Caco-2 (cell line): ENCODE measurements at regions not wholly inside any gene's neighbourhood (a gene's known extent, or its start where the extent isn't known, plus 50 kb on each side); places are given as distances from the start of the nearest gene placed in this dataset.

Source experiments
- BruUV-seq: library from RNA; stranded (reverse); fragments of 400-500 nt; replicated peaks from 2 replicates; lab custom pipeline; 2021; lab: Mats Ljungman, UMichigan
- CTCF ChIA-PET: fragments of 300-600 bp; sonication (Branson Sonifier 250); formaldehyde crosslinking; loops from one replicate; lab custom pipeline; 2022; ENCODE audit warnings: antibody characterized with exemption; lab: Charles Lee
- POLR2A ChIA-PET: fragments of 300-600 bp; sonication (Branson Sonifier 250); formaldehyde crosslinking; loops from one replicate; lab custom pipeline; 2022; ENCODE audit warnings: antibody characterized with exemption; lab: Charles Lee
- DNase-seq, 2 experiments: peaks; one replicate each; pipeline versions ENCODE4 v3.0.0 to v3.0.0-alpha.2; 2020 to 2022
- H3K27me3 ChIP-seq: replicated peaks from 2 replicates; pipeline ENCODE4 v1.6.0; 2011; ENCODE audit warnings: low read length; ENCODE audit not compliant: control insufficient read depth, insufficient read depth
- H3K36me3 ChIP-seq: 2 replicates; pipeline ENCODE4 v1.5.1; 2011; ENCODE audit warnings: low read length; ENCODE audit not compliant: control insufficient read depth, insufficient read depth
- H3K4me1 ChIP-seq: fragments of 250-450 bp; sonication (Bioruptor Pico); 2 replicates; pipeline ENCODE4 v1.5.1; 2020; ENCODE audit warnings: mild to moderate bottlenecking
- H3K4me3 ChIP-seq: 2 replicates; pipeline ENCODE4 v1.5.1; 2011; ENCODE audit warnings: low read depth, mild to moderate bottlenecking, control low read depth, low read length
- H3K9me3 ChIP-seq: fragments of 250-450 bp; sonication (Bioruptor Pico); 2 replicates; pipeline ENCODE4 v1.5.1; 2020; ENCODE audit warnings: mild to moderate bottlenecking, moderate library complexity
- H3K27ac Mint-ChIP-seq: one replicate; pipeline ENCODE4 v1.8.0; 2022; ENCODE audit warnings: mixed read lengths; ENCODE audit not compliant: unreplicated experiment
- H3K27me3 Mint-ChIP-seq: one replicate; pipeline ENCODE4 v1.8.0; 2022; ENCODE audit warnings: mixed read lengths; ENCODE audit not compliant: insufficient read depth, unreplicated experiment
- H3K36me3 Mint-ChIP-seq: one replicate; pipeline ENCODE4 v1.8.0; 2022; ENCODE audit warnings: mild to moderate bottlenecking, mixed read lengths; ENCODE audit not compliant: insufficient read depth, unreplicated experiment
- H3K4me1 Mint-ChIP-seq: one replicate; pipeline ENCODE4 v1.8.0; 2022; ENCODE audit warnings: low read depth, mixed read lengths; ENCODE audit not compliant: unreplicated experiment
- H3K4me3 Mint-ChIP-seq: one replicate; pipeline ENCODE4 v1.8.0; 2022; ENCODE audit warnings: mild to moderate bottlenecking, moderate library complexity, mixed read lengths; ENCODE audit not compliant: unreplicated experiment
- H3K9me3 Mint-ChIP-seq: one replicate; pipeline ENCODE4 v1.8.0; 2022; ENCODE audit warnings: mixed read lengths; ENCODE audit not compliant: unreplicated experiment
- CTCF ChIP-seq, 2 experiments: fragments of 200-600 bp in 1 of 2; IDR thresholded peaks; 1 replicate in 1 of 2; 2 replicates in 1 of 2; pipeline versions ENCODE4 v1.5.1 to v1.8.0; 2011 to 2022; ENCODE audit warnings: antibody characterized with exemption in 1 of 2, control low read depth in 1 of 2, inconsistent platforms in 1 of 2, low read depth in 1 of 2, low read length in 1 of 2, mild to moderate bottlenecking in 1 of 2, moderate library complexity in 1 of 2; ENCODE audit not compliant: insufficient read depth in 1 of 2, severe bottlenecking in 1 of 2, unreplicated experiment in 1 of 2
- intact Hi-C: fragments of 100-400 bp; cut with micrococcal nuclease; formaldehyde crosslinking; loops from one replicate; pipeline ENCODE4 v1.10.0; 2022; ENCODE audit not compliant: unreplicated experiment

DNA sequence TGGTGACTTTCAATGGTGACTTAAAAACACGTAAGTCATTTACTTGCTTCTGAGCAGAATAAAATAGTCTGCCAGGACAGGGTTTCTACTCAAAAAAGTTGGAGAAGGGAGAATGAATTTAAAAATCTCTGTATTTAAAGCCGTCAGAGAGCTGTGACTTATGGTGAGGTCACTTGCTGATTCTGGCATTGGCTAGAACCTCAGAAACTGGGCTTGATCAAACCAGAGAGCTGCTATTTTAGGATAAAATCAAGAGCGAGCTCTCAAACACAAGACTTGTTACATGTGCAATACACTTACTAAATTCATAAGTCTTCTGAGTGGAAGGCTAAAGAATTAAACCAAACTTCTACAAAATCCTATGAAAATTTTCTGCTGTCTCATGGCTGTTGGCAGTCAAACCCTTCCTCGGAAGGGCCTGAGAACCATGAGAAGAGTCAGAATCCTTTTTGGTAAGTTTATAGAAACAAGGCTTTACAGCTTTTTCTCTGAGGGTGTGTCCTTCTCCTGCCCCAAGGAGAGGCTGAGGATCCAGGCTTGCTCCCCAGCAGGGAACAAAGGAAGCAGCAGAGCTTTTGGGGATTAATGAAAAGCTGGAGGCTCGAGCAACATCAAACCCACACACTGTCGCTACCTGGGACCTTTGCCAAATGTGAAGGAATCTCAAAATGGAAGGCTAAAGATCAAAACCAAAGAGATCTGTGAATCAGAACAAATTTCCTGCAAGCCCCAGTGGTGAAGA, 816.4 kb downstream of the SOCS6 start:
- no peaks in the 10 kb centered on the region for H3K36me3 ChIP-seq
- DNase-seq: no peak
- no peak for TF ChIP-seq CTCF (IDR thresholded peaks at IDR 0.05; ENCODE audit: insufficient read depth in 1 of 2, low read depth in 1 of 2, low read length in 1 of 2, severe bottlenecking in 1 of 2, unreplicated experiment in 1 of 2)
- no peaks in the 10 kb centered on the region for H3K27me3 Mint-ChIP-seq
- H3K9me3 ChIP-seq: no peaks in the 10 kb centered on the region
- H3K27ac Mint-ChIP-seq: no peak overlapping the region
- ChIA-PET POLR2A (no interaction called here), CTCF (no interaction called here)
- no peaks in the 10 kb centered on the region for H3K36me3 Mint-ChIP-seq
- no peak overlapping the region for H3K4me3 ChIP-seq
- no peaks in the 10 kb centered on the region for H3K9me3 Mint-ChIP-seq
- intact Hi-C loops: no loop called here
- H3K4me1 Mint-ChIP-seq: no peaks in the 10 kb centered on the region
- no peaks in the 10 kb centered on the region for H3K4me1 ChIP-seq
- no peak overlapping the region for H3K4me3 Mint-ChIP-seq
- BruUV-seq: no TSS peak
- H3K27me3 ChIP-seq: no peaks in the 10 kb centered on the region

DNA sequence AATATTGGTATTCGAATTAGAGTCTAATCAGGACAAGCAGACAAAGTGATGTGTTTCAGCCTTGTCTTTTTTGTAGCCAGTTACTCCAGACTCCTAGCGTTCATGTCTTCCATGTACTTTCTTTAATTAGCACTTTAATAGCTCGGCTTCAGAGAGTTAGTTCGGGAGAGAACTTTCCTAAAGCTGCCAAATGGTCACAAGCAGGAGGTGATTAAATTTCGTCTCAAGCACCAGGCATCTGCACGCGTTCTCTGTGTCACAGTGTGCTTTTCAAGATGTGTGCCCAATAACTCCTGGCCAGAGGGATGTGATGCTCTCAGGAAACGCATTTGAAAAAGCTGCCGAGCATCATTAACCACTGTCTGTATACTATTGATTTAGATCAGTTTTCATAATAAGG, 790.8 kb downstream of the SOCS6 start:
- no peaks in the 10 kb centered on the region for H3K4me1 Mint-ChIP-seq
- H3K27ac Mint-ChIP-seq: no peak overlapping the region
- no peaks in the 10 kb centered on the region for H3K36me3 Mint-ChIP-seq
- no peaks in the 10 kb centered on the region for H3K9me3 Mint-ChIP-seq
- CTCF ChIA-PET: no interaction called here
- Histone ChIP-seq H3K4me3 (no peak overlapping the region), H3K36me3 (no peaks in the 10 kb centered on the region), H3K4me1 (no peaks in the 10 kb centered on the region), H3K9me3 (no peaks in the 10 kb centered on the region), H3K27me3 (no peaks in the 10 kb centered on the region)
- no peak overlapping the region for H3K4me3 Mint-ChIP-seq
- H3K27me3 Mint-ChIP-seq: peaks cover 3% of the 10 kb centered on the region
- POLR2A ChIA-PET: no interaction called here
- no peak for DNase-seq
- intact Hi-C loops: no loop called here
- TF ChIP-seq CTCF (IDR thresholded peaks at IDR 0.05; ENCODE audit: insufficient read depth in 1 of 2, low read depth in 1 of 2, low read length in 1 of 2, severe bottlenecking in 1 of 2, unreplicated experiment in 1 of 2): no peak
- no TSS peak for BruUV-seq

DNA sequence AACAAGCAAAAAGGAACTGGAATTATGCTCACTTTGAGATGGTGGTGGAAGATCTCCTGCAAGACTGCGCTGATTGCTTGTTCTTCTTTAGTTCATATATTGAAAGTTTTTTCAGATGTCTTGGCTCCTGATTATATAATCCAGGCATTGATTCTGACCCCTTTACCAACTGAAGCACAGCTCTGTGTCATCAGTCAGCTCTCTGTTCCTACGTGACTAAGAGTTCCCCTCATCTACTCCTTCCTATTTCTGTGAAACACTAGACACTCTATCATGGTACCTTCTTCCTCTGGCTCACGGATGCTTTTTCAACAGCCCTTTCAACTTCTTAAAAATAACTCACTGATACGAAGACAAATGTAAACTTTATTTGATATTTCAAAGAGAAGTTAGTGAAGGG, 788.6 kb downstream of the SOCS6 start:
- Mint-ChIP-seq H3K36me3 (no peaks in the 10 kb centered on the region), H3K4me1 (no peaks in the 10 kb centered on the region), H3K9me3 (no peaks in the 10 kb centered on the region), H3K27ac (no peak overlapping the region), H3K27me3 (peaks cover 3% of the 10 kb centered on the region), H3K4me3 (no peak overlapping the region)
- no peak for TF ChIP-seq CTCF (IDR thresholded peaks at IDR 0.05; ENCODE audit: insufficient read depth in 1 of 2, low read depth in 1 of 2, low read length in 1 of 2, severe bottlenecking in 1 of 2, unreplicated experiment in 1 of 2)
- Histone ChIP-seq H3K9me3 (no peaks in the 10 kb centered on the region), H3K4me3 (no peak overlapping the region), H3K27me3 (no peaks in the 10 kb centered on the region), H3K4me1 (no peaks in the 10 kb centered on the region), H3K36me3 (no peaks in the 10 kb centered on the region)
- intact Hi-C loops: no loop called here
- ChIA-PET CTCF (no interaction called here), POLR2A (no interaction called here)
- BruUV-seq: no TSS peak
- DNase-seq: no peak
